ENCODE measurements at regions not wholly inside any gene's neighbourhood (a gene's known extent, or its start where the extent isn't known, plus 50 kb on each side); places are given as distances from the start of the nearest gene placed in this dataset.
A peak's percentile ranks its signal among the peaks of the same experiment; 100 is the strongest.
"Not testable (repeated sequence)": the region's sequence is repeated elsewhere in the genome, so short reads cannot be mapped to it uniquely, and the experiment has no call there.

GRCh38 chrX:40788698-40789097 is 53.4 kb upstream of the MED14 start:
- DNase-seq (ENCODE audit: low read depth), result not testable (repeated sequence)

DNA sequence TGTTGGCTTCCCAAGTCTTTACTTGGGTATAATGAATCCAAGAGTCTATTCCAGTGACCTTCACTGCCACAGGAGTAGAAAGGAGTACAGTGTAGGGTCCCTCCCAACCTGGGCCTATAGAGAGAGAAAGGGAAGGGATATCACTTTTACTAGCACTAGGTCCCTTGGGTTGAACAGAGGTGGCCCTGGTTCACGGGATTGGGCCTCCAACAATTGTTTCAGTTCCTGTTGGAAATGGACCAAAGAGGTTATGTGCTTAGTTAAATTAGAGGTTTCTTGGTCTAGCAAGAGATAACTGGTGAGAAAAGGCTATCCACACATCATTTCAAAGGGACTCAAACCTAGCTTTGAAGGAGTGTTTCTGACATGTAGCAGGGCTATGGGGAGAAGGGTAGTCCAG is 57.1 kb upstream of the MED14 start:
- DNase-seq (ENCODE audit: low read depth), result no peak

DNA sequence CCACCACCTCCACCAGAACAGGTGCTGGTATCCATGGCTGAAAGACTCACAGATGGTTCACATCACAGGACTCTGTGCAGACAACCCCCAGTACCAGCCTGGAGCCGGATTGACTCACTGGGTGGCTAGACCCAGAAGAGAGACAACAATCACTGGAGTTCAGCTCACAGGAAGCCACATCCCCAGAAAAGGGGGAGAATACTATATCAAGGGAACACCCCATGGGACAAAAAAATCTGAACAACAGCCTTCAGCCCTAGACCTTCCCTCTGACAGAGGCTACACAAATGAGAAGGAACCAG is 59.4 kb upstream of the MED14 start:
- not testable (repeated sequence) for DNase-seq (ENCODE audit: low read depth)

- DNase-seq (ENCODE audit: low read depth), result not testable (repeated sequence)
These were observed 64.4 kb upstream of the MED14 start for GRCh38 chrX:40799745-40800144.

- no peak for DNase-seq (ENCODE audit: low read depth)
These were observed 70.1 kb upstream of the MED14 start for GRCh38 chrX:40805404-40805803.

- no peak for DNase-seq (ENCODE audit: low read depth)
These were observed 71.3 kb upstream of the MED14 start for GRCh38 chrX:40806513-40807220.

- DNase-seq (ENCODE audit: low read depth), result no peak
These were observed 72.0 kb upstream of the MED14 start for GRCh38 chrX:40807384-40807783.

DNA sequence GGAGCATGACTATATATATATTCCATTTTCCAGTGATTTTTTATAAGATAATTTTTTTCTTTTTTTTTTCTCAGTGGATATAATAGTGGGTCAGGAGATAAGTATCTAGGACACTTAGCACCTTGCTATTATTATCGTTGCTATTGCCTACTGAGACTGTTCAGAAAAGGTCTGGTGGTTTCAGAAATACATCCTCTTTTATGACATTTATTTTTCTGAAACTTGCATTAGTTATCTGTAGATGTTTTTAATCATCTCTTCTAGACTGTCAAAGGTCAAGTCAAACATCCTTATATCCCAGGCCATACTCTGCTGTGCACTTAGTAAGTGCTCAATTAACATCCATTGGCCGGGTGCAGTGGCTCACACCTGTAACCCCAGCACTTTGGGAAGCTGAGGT is 72.9 kb upstream of the MED14 start:
- DNase-seq (ENCODE audit: low read depth), result no peak

DNA sequence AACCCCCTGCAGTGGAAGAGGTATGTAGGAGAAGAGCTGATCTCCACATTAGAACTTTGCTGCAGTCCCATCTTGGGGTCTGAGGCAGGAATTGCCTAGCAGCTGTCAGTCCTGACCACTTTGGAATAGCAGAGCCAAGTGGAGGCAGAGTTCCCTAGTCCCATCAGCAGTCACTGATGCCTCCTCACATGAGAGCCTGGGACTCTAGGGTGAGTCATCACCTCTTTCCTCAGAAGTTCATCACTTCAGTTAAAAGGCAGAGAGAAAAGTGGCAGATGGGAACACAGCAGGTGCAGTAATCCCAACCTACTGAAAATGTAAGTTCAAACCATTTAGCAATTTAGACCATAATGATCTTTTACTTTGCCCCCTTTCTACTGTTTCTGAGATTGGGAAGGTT is 73.9 kb upstream of the MED14 start:
- DNase-seq (ENCODE audit: low read depth), result no peak

- DNase-seq (ENCODE audit: low read depth), result not testable (repeated sequence)
These were observed 79.7 kb upstream of the MED14 start for GRCh38 chrX:40815045-40815444.

- DNase-seq (ENCODE audit: low read depth), result no peak
These were observed 81.6 kb upstream of the MED14 start for GRCh38 chrX:40816906-40817305.

DNA sequence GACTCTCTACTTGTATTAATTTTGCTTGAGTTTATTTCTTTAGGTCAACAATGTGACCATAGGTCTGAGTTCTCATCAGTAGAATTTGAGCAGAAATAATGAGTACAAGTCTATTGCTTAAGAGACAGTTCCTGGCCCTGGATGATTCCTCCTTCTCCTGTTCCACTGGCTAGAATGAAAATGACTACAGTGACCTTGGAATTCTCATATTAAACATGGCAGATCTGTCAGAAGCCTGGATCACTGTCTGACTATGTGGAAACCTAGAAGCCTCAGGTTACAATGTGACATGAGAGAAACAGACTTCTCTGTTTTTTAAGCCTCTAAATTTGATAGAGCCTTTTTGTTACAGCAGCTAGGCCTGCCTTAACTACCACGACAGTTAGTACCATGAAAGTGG is 82.9 kb upstream of the MED14 start:
- DNase-seq (ENCODE audit: low read depth), result no peak

DNA sequence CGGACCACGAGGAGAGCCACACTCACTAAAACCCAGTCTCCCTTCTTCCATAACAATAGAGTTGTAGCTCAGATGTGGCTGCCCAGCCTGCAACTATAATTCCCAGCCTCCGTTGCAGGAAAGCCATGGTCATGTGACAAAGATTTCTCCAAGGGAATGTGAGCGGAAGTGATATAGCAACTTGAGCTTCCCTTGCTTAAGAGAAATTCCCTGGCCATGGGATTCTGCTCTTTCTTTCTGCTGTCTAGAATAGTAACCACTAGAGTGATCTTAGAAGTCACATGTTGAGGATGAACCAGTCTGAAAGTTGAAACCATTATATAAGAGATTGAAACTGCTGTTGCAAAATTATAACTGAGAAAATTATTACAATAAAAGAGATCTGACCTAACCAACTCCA is 86.4 kb upstream of the MED14 start:
- peak; percentile 8 for DNase-seq (ENCODE audit: low read depth)

- DNase-seq (ENCODE audit: low read depth), result no peak
These were observed 92.0 kb upstream of the MED14 start for GRCh38 chrX:40827331-40827730.

DNA sequence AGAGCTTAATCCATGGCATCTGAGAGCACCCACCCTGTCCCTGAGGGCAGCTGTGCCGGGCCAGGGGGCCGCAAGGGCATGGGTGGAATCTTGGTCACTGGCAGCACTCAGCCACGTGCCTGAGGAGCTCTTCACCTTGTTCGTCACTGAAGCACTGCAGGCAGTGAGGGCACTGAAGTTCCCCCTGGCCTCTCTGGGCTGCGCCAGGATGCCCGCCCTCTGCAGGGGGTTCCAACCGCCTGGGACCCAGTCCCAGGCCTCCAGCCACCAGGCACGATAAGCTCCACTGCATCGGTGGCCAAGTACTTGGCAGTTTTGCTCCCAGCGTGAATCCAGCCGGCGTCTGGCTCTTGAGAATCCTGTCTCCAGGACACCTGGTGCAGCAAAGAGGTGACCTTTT is 96.4 kb upstream of the MED14 start:
- DNase-seq (ENCODE audit: low read depth), result no peak

DNA sequence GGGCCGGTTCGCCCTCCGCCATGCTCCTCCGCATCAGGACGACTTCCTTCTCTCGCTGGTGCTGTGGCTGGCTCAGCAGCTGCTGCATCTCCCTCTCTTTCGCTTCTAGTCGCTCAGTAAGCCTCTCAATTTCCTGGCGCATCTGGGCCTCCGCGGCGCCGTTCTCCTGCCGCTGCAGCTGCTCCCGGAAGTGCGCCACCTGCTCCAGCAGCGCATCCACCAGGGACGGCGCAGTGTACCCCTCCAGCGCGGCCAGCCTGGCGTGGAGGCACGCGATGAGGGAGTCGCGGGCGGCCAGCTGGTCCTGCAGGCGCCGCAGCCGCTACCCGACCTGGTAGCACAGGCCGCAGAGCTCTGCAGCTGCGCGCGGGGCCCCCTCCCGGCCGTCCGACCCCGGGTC is 97.4 kb upstream of the MED14 start:
- no peak for DNase-seq (ENCODE audit: low read depth)

DNA sequence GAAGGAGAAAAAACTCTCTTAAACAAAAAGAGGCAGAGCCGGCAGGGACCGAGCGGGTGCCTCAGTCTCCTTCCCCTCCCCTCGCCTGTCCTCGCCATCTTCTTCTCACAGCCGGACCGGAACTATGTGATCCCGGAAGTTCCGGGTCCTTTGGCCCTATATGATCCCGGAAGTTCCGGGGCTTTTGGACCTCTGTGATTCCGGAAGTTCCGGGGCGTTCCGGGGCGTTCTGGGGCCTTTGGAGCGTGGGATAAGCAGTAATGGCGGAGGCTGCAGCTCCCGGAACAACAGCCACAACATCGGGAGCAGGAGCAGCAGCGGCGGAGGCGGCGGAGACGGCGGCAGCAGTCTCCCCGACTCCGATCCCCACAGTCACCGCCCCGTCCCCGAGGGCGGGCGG is 98.9 kb upstream of the MED14 start:
- DNase-seq (ENCODE audit: low read depth), result no peak

- no peak for DNase-seq (ENCODE audit: low read depth)
These were observed 100.2 kb upstream of the MED14 start for GRCh38 chrX:40835526-40835925.

GRCh38 chrX:40843643-40844042 is 108.3 kb upstream of the MED14 start:
- no peak for DNase-seq (ENCODE audit: low read depth)

- DNase-seq (ENCODE audit: low read depth), result no peak
These were observed 109.1 kb upstream of the MED14 start for GRCh38 chrX:40844471-40844870.

- peak; percentile 86 for DNase-seq (ENCODE audit: low read depth)
These were observed 110.1 kb upstream of the MED14 start for GRCh38 chrX:40845331-40845911.

DNA sequence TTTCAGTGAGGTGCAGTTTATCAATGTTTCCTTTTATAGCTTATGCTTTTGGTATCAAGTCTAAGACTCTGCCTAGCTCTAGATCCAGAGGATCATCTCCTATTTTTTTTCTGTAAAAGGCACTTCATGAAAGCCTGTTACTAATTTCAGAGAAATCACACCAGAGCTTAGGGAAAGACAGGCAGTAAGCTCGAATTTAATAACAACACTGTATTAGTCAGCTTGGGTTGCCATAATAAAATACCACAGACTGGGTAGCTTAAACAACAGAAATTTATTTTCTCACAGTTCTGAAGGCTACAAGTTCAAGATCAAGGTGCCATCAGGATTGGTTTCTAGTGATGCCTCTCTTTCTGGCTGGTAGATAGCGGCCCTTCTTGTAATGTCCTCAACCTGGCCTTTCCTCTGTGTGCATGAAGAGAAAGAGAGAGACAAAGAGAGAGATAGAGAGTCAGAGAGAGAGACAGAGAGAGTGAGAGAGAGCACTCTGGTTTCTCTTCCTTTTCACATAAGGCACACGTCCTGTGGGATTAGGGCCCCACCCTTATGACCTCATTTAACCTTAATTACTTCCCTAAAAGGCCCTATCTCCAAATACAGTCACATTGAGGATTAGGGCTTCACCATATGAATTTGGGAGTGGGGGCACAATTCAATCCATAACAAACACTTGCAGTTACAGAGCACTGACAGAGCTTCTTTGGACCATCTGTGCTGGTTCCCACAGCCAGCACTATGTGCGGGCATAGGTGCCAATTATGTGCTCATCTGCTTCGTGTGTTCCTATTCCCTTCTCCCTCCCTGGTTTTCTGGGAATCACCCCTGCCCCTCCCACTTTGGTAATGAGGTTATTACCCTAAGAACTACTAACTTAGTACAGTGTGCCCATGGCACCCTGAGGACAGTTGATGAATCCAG is 114.8 kb upstream of the MED14 start:
- DNase-seq (ENCODE audit: low read depth), result no peak

DNA sequence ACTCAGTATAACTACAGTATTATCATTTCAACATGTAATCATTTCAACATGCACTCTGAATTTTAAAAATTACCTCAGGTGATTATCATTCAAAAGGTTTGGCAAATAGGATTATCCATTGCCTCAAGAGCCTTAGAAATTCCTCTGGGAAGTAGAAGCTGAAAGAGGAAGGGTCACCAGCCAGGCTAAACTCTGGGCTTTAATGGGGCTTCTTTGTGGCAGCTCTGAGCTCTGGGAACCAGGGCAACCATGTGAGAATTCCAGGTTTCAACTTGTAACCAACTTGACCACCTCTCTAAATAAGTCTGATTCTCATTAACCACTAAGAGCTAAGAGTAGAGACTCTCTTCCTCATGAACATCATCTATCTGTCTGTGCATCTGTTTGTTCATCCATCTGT is 117.2 kb upstream of the MED14 start:
- DNase-seq (ENCODE audit: low read depth), result no peak
